CD14-positive monocyte (primary cell): ENCODE measurements at regions not wholly inside any gene's neighbourhood (a gene's known extent, or its start where the extent isn't known, plus 50 kb on each side); places are given as distances from the start of the nearest gene placed in this dataset.

ENCODE experiments used
- DNase-seq, 3 donors: peaks; one replicate each; pipeline ENCODE4 v3.0.0-alpha.2; 2011 to 2022
- H2AFZ ChIP-seq: 2 replicates; pipeline ENCODE4 v1.6.0; 2012; ENCODE audit warnings: mild to moderate bottlenecking, low read depth, low read length, inconsistent platforms; ENCODE audit not compliant: insufficient read depth, poor library complexity, severe bottlenecking
- H3K27ac ChIP-seq, 2 donors: 1 replicate in 1 of 2; 2 replicates in 1 of 2; pipeline ENCODE4 v1.5.1; 2012 to 2013; ENCODE audit warnings: low read length in 2 of 2, control low read depth in 1 of 2, inconsistent platforms in 1 of 2, low read depth in 1 of 2, mild to moderate bottlenecking in 1 of 2
- H3K27me3 ChIP-seq, 2 donors: one replicate each; pipeline versions ENCODE4 v1.6.0 to v1.6.1; 2011 to 2013; ENCODE audit warnings: low read length in 2 of 2; ENCODE audit not compliant: control insufficient read depth in 2 of 2, insufficient read depth in 2 of 2
- H3K36me3 ChIP-seq, 2 donors: replicated peaks in 1 of 2; 1 replicate in 1 of 2; 2 replicates in 1 of 2; pipeline versions ENCODE4 v1.5.1 to v1.6.1; 2012 to 2013; ENCODE audit warnings: low read length in 2 of 2, control low read depth in 1 of 2, inconsistent platforms in 1 of 2, mild to moderate bottlenecking in 1 of 2; ENCODE audit not compliant: insufficient read depth in 2 of 2, control insufficient read depth in 1 of 2
- H3K4me1 ChIP-seq, 2 donors: 1 replicate in 1 of 2; 2 replicates in 1 of 2; pipeline versions ENCODE4 v1.5.1 to v1.6.1; 2012 to 2013; ENCODE audit warnings: low read length in 2 of 2, control low read depth in 1 of 2, inconsistent platforms in 1 of 2, mild to moderate bottlenecking in 1 of 2, moderate library complexity in 1 of 2; ENCODE audit not compliant: insufficient read depth in 2 of 2, control insufficient read depth in 1 of 2
- H3K4me2 ChIP-seq: replicated peaks from 2 replicates; pipeline ENCODE3; 2012; ENCODE audit warnings: low read length, moderate library complexity, mild to moderate bottlenecking; ENCODE audit not compliant: poor library complexity, severe bottlenecking; ENCODE audit errors: extremely low read depth
- H3K4me3 ChIP-seq, 3 experiments: fragments of 200-600 bp in 1 of 3; sonication (generic) in 1 of 3; replicated peaks in 1 of 3; 1 replicate in 2 of 3; 2 replicates in 1 of 3; pipeline ENCODE4 v1.5.1; 2011 to 2013; ENCODE audit warnings: low read length in 3 of 3, mild to moderate bottlenecking in 3 of 3, control low read depth in 2 of 3, low read depth in 2 of 3, inconsistent platforms in 1 of 3, moderate library complexity in 1 of 3
- H3K79me2 ChIP-seq: 2 replicates; pipeline ENCODE4 v1.6.0; 2012; ENCODE audit warnings: mild to moderate bottlenecking, control low read depth, inconsistent platforms, low read length, moderate library complexity; ENCODE audit not compliant: insufficient read depth
- H3K9ac ChIP-seq: 2 replicates; pipeline ENCODE4 v1.6.0; 2017; ENCODE audit warnings: low read length, mild to moderate bottlenecking; ENCODE audit not compliant: insufficient read depth, poor library complexity, severe bottlenecking
- H3K9me3 ChIP-seq, 2 donors: replicated peaks in 1 of 2; 1 replicate in 1 of 2; 2 replicates in 1 of 2; pipeline versions ENCODE4 v1.5.1 to v1.6.1; 2012 to 2013; ENCODE audit warnings: low read length in 2 of 2, control low read depth in 1 of 2; ENCODE audit not compliant: control insufficient read depth in 1 of 2, insufficient read depth in 1 of 2
- H4K20me1 ChIP-seq: 2 replicates; pipeline ENCODE4 v1.6.0; 2012; ENCODE audit warnings: mild to moderate bottlenecking, low read length, control low read depth, moderate library complexity; ENCODE audit not compliant: insufficient read depth
- H3K27ac Mint-ChIP-seq, 7 donors: one replicate each; pipeline ENCODE4 v1.8.0; 2020; ENCODE audit warnings: mild to moderate bottlenecking in 7 of 7, mixed read lengths in 7 of 7, moderate library complexity in 6 of 7, inconsistent platforms in 2 of 7
- H3K27me3 Mint-ChIP-seq, 3 donors: one replicate each; pipeline ENCODE4 v1.8.0; 2021 to 2022; ENCODE audit warnings: low read depth in 3 of 3, mild to moderate bottlenecking in 3 of 3, mixed read lengths in 3 of 3, moderate library complexity in 3 of 3, inconsistent platforms in 1 of 3
- H3K36me3 Mint-ChIP-seq, 2 donors: one replicate each; pipeline ENCODE4 v1.8.0; 2020; ENCODE audit warnings: mixed read lengths in 2 of 2, inconsistent platforms in 1 of 2, mild to moderate bottlenecking in 1 of 2
- H3K4me1 Mint-ChIP-seq: one replicate; pipeline ENCODE4 v1.8.0; 2020; ENCODE audit warnings: mild to moderate bottlenecking, mixed read lengths
- H3K4me3 Mint-ChIP-seq, 2 donors: one replicate each; pipeline ENCODE4 v1.8.0; 2020; ENCODE audit warnings: mild to moderate bottlenecking in 2 of 2, mixed read lengths in 2 of 2, moderate library complexity in 1 of 2
- H3K9me3 Mint-ChIP-seq, 7 donors: one replicate each; pipeline ENCODE4 v1.8.0; 2020 to 2022; ENCODE audit warnings: mixed read lengths in 7 of 7, mild to moderate bottlenecking in 6 of 7, moderate library complexity in 6 of 7, inconsistent platforms in 2 of 7
- CTCF ChIP-seq: fragments of 200-600 bp; IDR thresholded peaks from one replicate; pipeline ENCODE4 v1.8.0; 2022; ENCODE audit warnings: antibody characterized with exemption, mild to moderate bottlenecking
- WGBS: methylation state at CpG from one replicate; pipeline ENCODE4 v1.1.5; 2013; ENCODE audit warnings: missing lambda C conversion rate; ENCODE audit not compliant: insufficient coverage; 5-methylcytosine and 5-hydroxymethylcytosine counted together
- intact Hi-C, 2 donors: fragments of 100-400 bp; cut with micrococcal nuclease; formaldehyde crosslinking; loops; one replicate each; pipeline versions ENCODE4 v1.15.0 to v1.15.1; 2023

GRCh38 chr10:125605167-125605566 is 77.8 kb downstream of the TEX36 start:
- H3K4me3 Mint-ChIP-seq: no peak overlapping the region
- H3K36me3 Mint-ChIP-seq: no peaks in the 10 kb centered on the region
- no peak for TF ChIP-seq CTCF
- intact Hi-C loops: no loop called here
- WGBS: 73% methylated on average over 2 of the region's 4 CpGs
- H3K9ac ChIP-seq: no peak overlapping the region
- no peak overlapping the region for H2AFZ ChIP-seq
- H3K9me3 ChIP-seq: peaks cover 8 to 21% of the 10 kb centered on the region in 2 donors
- H3K79me2 ChIP-seq: no peaks in the 10 kb centered on the region
- no peak overlapping the region for H3K4me2 ChIP-seq
- no peaks in the 10 kb centered on the region for H3K27me3 ChIP-seq
- DNase-seq: no peak
- H4K20me1 ChIP-seq: no peaks in the 10 kb centered on the region
- peaks cover 0 to 1% (median 0%) of the 10 kb centered on the region in 3 donors for H3K27me3 Mint-ChIP-seq
- no peak overlapping the region for H3K27ac ChIP-seq
- no peaks in the 10 kb centered on the region for H3K36me3 ChIP-seq
- H3K4me3 ChIP-seq: no peak overlapping the region
- H3K4me1 ChIP-seq: no peaks in the 10 kb centered on the region
- H3K27ac Mint-ChIP-seq: no peak overlapping the region
- H3K9me3 Mint-ChIP-seq: peaks cover 3 to 31% (median 9%) of the 10 kb centered on the region in 7 donors
- no peaks in the 10 kb centered on the region for H3K4me1 Mint-ChIP-seq

- Histone ChIP-seq H2AFZ (no peak overlapping the region), H3K79me2 (no peaks in the 10 kb centered on the region), H4K20me1 (no peaks in the 10 kb centered on the region), H3K9me3 (peaks cover 19 to 30% of the 10 kb centered on the region in 2 donors), H3K4me1 (no peaks in the 10 kb centered on the region), H3K4me2 (no peak overlapping the region), H3K36me3 (no peaks in the 10 kb centered on the region), H3K27me3 (no peaks in the 10 kb centered on the region), H3K9ac (no peak overlapping the region), H3K4me3 (no peak overlapping the region), H3K27ac (no peak overlapping the region)
- no peak for DNase-seq
- no peak overlapping the region for H3K27ac Mint-ChIP-seq
- WGBS: 88% methylated on average over 11 of the region's 13 CpGs
- no peaks in the 10 kb centered on the region for H3K4me1 Mint-ChIP-seq
- no peak overlapping the region for H3K4me3 Mint-ChIP-seq
- H3K9me3 Mint-ChIP-seq: peaks cover 6 to 38% (median 16%) of the 10 kb centered on the region in 7 donors
- no peaks in the 10 kb centered on the region for H3K36me3 Mint-ChIP-seq
- intact Hi-C loops: no loop called here
- peaks cover 0 to under 1% (median 0%) of the 10 kb centered on the region in 3 donors for H3K27me3 Mint-ChIP-seq
- TF ChIP-seq CTCF: no peak
Observed at GRCh38 chr10:125602825-125603224, 80.1 kb downstream of the TEX36 start.
